GM12801 (cell line): ENCODE measurements at regions not wholly inside any gene's neighbourhood (a gene's known extent, or its start where the extent isn't known, plus 50 kb on each side); places are given as distances from the start of the nearest gene placed in this dataset.

Experiments
- CTCF ChIP-seq: IDR thresholded peaks from one replicate; pipeline ENCODE4 v1.5.1; 2011; ENCODE audit warnings: control low read depth; ENCODE audit not compliant: insufficient read length; ENCODE audit errors: extremely low read depth

DNA sequence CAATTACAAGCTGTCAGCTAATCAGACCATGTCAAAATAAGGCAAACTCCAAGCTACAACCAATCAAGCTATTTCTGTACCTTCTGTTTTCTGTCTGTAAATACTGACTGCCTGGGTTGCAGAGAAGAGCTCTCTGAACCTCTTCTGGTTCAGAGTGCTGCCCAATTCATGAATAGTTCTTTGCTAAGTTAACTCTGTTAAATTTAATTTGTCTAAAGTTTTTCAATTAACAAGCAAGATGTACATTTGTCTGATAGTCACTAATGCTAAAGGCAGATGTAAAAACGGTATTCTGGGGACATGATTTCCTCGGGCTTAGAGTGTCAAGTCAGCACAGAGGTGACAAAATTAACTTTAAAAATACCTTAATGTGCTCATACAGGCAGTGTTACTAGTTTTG is 408.3 kb upstream of the CLINT1 start:
- TF ChIP-seq CTCF, result no peak

DNA sequence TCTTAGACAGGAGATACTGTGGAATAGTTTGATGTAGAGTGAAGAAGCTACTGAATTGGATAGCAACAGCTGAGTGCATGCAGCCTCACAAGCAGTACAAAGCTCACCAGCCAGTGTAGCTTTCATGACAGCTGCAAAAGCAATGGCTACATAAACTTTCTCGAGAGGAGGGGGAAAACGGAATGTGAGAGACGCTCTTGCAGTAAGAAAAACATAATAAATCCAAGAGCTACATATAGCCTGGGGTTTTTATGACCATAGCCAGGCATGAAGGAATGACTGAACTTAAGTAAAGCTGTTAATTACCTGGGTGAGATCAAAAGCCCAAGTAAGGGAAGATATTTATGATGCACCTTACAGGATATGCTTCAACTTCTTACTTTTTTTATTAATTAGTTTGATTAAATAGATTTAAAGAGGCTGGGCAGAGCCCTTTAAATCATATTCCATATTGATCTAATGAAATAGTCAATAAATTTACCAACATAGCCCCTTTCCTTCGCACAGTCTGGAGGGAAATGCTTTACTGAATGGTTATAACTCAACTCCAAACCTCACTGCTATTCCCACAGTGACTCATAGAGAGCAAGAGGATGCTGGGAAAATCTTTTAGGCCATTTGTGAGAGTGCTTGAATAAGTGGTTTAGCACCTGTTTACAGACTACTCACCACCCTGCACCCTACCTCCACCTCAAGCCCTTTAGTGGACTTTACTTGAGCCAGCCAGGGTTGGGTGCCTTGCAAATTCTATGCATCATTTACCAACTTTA is 407.2 kb upstream of the CLINT1 start:
- TF ChIP-seq CTCF, result no peak

DNA sequence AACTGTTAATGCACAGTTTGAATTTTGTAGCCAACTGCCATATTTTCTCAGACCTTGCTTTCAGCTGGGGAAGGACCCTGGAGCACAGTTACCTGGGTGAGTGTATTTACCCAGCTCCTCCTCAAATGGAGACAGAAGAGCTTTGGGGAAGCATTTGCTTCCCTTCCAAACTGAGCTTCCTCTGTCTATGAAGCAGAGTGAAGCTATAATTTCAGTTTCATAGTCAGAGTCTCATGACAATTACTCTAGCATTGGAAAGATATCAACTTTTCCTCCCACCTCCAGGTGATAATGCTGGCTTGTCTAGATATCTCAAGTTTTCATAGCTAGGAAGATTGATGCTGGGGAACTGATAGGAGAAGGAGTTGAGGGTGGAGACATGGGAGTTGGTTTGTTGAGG is 406.4 kb upstream of the CLINT1 start:
- no peak for TF ChIP-seq CTCF

- no peak for TF ChIP-seq CTCF
Measured at GRCh38 chr5:158264264-158264663, 405.3 kb upstream of the CLINT1 start.

DNA sequence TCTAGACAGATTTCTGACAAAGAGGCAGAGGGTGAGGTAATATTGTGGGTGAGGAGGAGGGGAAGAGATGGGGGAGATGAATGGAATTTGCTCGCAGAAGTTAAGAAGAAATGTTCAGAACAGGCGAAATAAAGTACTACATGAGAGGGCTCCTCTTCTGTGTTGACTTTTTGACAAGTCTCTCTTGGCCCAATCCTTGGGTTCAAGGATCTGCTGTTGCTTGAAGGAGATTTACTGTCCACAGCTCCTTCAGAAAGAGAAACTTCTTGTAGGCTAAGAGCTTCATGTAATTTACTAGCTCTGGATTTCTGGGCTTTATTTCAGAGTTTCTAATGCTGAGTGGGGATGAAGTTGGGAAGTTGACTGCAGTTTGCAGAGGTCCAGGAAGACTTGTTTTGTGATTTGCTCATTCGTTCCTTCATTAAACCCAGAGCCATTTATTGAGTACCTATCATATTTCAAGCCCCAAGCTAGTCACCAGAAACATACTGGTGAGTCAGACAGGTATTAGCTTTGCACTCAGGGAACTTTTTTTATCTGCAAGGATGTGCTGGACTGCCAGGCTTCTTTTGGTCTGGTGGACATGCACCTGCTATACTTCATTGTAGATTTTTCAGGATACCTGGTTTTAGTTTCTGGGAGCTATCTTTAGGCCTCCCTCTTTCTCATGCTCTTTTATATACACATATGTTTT is 402.9 kb upstream of the CLINT1 start:
- no peak for TF ChIP-seq CTCF

- no peak for TF ChIP-seq CTCF
Measured at GRCh38 chr5:158256096-158256495, 397.2 kb upstream of the CLINT1 start.

DNA sequence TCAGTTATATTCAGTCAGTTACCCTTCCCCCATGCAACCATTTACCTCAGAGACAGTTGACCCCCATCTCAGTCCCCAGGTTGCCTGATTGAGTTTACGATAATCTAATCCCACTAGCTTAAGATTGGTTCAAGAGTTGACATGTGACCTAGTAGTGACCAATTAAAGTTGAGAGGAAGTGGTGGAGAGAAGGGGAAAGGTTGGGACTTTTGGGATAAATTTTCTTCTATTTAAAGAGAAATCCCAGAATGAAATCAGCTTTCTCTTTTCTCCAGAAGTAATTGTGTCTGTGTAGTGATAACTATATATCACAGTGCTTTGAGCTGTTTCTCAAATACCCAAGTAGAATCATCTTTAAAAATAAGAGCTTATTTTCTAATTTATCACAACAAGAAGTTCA is 396.7 kb upstream of the CLINT1 start:
- TF ChIP-seq CTCF, result no peak
